SKM-1 treated with dmso at 0.1 percent for 144 hours (cell line): ENCODE measurements at regions not wholly inside any gene's neighbourhood (a gene's known extent, or its start where the extent isn't known, plus 50 kb on each side); places are given as distances from the start of the nearest gene placed in this dataset.
A peak's percentile ranks its signal among the peaks of the same experiment; 100 is the strongest.

Experiments
- DNase-seq: peaks from one replicate; lab custom pipeline; 2025; ENCODE audit not compliant: unreplicated experiment; lab: John Stamatoyannopoulos, UW

DNA sequence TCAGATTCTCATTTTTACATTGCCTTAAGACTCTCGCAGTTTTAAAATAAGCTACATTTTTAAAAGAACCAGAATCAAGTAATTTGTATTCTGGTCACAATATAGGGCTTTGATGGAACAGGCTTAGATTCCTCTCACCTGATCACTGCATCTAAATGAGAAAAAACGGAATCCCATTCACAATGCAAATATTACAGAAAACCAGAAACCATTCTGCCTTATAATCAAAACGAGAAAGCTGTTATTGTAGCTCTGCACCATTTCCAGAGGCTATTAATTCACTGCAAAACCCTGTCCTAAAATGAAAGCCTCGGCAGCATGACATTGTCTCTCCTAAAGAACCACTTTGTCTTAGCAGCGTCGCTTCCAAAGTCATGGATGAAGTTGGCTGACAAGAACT lies 116.1 kb upstream of the ZNF366 start:
- DNase-seq: no peak

DNA sequence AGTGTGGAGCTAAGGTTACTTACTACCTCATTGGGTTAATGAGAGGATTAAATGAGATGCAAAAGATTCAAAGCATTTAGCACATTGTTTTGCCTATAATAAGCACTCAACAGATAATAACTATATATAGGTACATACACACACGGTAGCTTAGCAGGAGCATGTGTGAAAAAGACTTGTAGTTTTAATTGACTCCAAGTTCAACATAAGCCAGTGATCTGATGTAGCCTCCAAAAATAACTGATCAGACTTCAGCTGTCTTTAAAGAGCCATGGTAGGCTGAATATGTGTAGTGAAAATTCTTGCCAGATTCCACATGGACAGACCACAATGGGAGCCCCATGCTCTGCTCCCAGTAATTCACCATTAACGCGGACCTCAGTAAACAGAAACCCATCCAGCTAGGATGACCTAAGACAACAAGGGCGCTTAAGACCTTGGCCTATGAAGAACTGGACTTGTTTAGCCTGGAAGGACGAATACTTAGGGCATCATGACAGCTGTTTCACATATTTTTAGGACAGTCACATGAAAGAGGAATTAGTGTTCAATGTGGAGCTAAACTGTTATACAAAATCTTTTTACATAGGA lies 115.1 kb upstream of the ZNF366 start:
- DNase-seq: no peak

DNA sequence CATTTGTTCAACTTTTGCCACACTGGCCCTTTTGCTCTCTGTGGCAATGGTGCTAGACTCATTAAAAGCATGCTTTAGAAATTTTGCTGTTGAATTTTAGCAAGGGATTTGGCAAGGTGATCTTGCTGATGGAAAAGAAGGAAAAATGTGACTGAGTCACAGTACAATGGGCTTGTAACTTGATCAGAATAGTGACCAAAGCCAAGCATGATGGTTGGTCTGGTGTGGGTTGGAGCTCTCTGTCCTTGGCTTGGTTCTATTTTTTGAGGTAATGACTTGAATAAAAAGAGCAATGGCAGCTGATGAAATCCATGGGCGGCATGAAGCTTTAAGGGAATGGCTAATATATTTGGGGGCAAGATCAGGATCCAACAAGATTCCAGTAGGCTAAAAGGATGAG lies 114.4 kb upstream of the ZNF366 start:
- no peak for DNase-seq

DNA sequence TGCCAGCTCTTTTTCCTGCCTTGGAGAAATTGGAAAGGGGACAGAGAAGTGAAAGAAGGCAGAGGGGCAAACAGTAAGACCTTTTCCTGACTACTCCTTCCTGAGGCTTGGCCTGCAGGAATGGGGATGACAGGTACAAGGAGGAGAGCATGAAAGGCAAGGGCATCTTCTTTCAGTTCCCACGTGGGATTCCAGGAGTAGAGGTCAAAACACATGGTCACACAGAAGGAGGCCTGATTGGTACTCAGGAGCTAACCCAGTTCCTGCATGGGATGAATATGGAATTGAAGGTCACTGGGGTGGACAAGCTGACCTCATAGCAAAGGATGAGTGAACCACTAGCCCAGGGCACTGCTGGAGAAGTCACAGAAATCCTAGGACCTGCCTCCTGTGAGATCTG lies 112.5 kb upstream of the ZNF366 start:
- DNase-seq: no peak

DNA sequence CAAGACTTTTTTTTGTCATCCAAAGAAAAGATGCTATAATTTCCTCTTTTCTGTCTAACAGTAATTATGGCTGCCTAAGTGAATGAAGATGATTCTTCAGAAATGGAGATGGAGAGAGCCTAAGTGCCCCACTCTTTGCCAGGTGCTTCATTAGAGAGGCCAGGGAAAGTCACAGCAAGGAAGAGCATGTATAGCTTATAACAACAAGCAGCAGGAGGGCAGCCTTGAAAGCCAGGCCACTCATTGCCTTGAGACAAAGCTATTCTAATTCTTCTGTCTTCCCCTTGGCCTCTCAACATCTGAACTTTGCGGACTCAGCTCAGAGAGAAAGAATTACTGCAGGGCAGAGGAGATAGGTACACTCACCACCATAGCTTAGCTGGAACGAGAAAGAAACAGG lies 112.0 kb upstream of the ZNF366 start:
- DNase-seq: no peak

DNA sequence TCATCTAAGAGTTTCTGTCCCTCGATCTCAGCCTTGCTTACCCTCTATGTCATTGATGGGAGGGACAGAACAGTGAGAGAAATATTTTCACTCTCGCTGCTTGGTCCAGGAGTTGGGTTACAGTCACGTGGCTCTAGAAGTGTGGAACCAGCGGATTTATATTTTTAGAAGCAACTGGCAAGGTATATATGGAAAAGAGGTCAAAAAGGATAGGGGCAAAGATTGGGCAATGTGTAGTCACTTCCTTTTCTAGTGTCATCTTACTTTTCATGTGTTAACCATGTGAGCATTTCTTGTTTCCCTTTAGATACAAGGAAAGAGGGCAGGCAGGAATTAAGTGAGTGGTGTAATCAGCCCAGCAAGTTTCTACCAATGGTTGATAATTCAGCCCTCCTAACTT lies 111.5 kb upstream of the ZNF366 start:
- DNase-seq: peak; percentile 71

DNA sequence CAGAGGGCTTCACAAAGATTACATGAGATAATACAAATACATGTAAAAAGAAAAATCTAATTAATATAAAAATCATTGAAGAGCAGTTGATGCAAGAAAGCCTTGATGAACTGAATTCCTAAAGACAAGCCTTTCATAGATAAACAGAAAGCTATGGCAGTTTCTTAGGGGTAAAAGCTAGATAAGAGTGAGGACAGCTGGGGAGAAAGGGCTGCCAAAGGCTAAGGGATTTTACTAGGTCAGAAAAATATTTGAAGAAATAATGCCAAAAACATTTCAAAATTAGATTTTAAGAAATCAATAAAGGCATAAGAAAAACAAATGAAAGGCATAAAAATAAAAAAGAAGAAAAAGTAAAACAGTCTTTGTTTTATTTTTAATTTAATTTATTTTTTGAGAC lies 107.9 kb upstream of the ZNF366 start:
- DNase-seq: no peak

DNA sequence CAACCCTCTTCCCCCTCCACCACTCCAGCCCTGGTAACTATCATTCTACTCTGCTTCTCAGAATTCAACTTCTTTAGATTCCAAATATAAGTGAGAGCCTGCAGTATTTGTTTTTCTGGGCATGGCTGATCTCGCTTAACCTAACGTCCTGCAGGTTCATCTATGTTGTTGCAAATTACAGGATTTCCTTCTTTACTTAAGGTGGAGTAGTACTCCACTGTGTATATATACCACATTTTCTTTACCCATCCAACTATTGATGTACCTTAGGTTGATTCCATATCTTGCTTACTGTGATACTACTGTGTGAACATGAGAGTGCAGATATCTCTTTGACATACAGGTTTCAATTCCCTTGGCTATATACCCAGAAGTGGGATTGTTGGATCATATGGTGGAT lies 106.3 kb upstream of the ZNF366 start:
- DNase-seq: no peak

DNA sequence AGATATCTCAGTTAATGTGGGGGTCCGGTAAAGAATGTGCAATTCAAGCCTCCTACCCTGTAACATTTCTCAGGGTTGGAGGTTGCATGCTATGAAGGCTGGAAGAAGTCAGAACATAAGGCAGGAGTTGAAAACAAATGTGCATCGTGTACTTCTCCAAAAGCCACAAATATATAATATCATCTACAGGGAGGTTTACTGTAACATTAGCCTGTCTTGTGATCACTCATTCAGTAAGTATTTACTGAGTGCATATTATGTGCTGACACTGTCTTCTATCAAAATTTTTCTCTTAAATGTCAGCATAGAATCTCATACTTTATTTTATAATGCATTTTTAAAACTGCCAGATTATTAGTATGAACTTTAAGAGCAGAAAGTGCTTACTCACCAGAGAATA lies 105.6 kb upstream of the ZNF366 start:
- DNase-seq: no peak

DNA sequence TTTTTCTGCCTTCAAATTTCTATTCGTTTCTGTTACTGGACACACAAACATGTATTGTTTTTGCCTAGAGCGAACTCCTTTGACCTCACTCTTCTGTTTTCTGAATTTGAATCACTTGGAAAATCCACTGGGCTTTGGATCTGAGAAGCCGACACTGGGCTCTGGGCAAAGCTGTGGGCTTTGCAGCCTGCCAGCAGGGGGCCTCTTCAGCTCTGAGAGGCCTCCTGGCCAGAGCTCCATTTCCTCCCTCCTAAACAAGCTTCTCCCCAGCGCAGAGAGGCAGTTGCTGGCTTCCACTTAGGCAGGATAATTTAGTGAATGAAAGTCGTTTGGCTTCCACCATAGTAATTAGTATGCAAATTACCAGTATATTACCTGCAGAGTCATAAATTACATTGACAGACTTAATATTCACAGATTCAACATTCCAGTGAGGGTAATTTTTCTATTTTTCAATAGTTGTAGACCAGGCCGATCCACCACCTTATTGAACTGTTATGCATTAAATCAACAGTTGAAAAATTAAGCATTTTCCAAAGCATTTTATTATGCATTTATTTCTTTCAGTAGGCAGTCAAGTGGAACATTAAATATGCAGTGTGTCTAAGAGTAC lies 104.0 kb upstream of the ZNF366 start:
- DNase-seq: peak; percentile 73

DNA sequence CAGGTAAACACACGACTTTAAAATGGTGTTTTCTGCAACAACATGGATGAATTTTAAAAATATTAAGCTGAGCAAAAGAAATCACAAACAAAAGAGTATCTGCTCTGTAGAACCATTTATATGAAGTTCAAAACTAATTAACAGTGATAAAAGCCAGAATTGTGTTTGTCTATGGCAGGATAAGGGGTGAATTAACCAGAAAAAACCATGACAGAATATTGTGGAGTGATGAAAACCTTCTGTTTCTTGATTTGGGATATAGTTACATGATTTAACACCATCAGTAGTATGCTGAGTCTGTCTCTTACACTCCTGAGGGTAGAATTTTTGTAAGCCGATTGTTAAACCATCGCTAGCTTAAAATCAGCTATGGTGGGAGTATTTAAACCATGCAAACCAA lies 101.7 kb upstream of the ZNF366 start:
- DNase-seq: no peak

DNA sequence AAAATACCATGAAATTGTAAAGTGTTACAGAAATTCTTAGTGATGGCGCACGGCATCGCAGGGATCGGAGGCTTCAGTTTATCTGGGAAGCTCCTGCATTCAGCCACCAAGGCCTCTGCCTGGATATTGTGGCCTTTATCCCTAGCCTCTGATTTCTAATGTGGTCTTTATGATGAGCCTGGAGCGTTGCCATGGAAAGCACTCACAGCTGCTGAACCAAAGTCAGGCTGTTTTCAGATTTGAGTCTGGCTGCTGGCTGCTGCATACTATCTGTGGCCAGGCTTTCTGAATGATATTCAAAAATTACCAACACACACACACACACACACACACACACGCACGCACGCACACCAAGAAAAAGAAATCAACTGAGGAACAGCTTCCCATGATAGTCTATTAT lies 101.1 kb upstream of the ZNF366 start:
- no peak for DNase-seq

DNA sequence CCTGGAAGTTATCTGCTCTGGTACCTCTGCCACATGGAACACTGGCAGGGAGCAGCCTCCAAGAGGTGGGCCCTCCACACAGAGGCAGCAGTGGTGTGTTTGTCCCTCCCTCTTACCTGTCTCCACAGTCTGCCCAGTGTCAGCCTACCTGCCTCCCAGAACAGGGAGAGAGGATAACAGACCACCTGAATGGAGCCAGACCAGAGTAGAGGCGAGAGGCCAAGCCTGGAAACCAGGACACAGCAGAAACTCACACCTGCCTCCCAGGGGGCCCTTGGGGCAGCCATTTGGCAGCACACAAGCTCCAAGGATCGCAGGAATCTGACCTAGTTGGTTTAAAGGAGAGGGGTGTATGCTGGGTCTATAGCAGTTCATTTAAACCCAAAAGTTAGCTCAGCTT lies 100.2 kb upstream of the ZNF366 start:
- no peak for DNase-seq

DNA sequence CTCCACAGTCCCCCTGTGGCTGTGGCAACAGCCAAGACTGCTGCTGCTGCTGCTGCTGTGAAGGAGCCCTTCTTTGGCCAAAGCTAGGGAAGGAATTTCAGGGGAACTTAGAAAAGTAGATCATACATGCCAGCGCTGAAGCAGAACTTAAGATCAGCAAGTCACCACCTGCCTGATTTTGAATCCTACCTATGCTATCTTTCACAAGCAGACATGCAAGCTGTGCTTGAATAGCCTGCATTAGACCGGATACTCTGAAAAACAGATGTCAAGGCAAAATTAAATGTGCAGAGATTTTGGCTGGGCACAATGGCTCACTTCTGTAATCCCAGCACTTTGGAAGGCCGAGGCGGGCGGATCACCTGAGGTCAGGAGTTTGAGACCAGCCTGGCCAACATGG lies 99.3 kb upstream of the ZNF366 start:
- no peak for DNase-seq

DNA sequence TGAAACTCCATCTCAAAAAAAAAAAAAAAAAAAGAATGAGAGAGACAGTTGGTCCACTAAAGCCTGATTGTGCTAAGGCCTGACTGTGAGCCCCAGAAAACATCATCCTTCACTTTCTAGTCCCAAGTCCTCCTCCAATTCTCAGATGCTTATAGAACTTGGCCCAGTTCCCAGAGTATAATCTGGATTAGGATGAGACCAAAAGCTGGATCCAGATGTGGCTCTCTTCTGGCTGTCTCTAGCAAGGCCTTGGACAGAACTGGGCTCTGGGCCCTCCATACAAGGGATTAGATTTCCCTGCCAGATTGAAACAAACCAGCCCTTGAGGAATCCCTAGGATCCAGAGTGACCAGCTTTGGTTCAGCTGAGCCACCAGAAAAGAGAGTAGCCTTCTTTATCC lies 98.4 kb upstream of the ZNF366 start:
- no peak for DNase-seq

DNA sequence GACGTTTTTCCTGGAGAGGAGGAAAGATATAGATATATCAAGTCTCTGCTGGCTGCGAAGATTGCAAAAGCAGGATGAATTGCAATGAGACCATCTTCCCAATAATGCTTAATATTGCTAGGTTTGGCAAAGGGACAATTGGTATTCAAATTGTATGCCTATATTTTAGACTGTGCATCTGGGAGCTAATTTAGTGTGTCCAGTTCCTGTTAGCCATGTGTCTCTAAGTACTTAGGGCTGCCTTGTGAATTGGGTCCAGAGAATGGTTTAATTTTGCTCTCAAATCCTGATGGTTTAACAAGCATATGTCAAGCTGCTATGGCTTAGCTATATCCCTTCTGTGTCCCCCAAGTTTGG lies 97.6 kb upstream of the ZNF366 start:
- no peak for DNase-seq

DNA sequence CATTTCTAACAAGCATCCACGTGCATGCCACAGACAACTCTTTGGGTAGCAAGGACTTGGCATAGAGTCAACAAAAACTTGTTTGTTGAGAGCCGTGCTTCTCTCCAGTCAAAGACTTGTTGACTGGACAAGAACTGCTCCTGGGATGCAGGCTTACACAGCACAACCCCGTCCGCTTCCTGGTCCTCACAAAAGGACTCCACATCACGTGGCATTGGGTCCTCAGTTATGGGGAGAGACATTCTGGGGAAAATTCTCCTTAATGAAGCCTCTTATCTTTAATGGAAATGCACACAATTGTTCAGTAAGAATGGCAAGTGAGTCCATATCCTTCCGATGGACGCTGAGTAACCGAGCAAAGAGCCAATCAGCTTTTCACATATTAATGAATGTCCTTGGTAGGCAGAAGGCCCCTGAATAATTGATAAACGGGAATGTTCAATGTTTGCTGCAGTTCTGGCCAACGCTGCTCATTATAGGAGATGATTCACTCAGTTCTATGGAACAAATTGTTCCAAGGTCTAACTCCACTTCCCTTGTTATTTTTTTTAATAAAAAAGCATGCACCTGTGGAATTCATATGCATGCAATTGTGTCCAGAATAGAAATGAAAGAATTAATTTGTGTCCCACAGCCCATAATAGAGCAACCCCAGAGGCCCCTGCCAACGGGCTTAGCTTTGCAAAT lies 97.0 kb upstream of the ZNF366 start:
- DNase-seq: no peak

DNA sequence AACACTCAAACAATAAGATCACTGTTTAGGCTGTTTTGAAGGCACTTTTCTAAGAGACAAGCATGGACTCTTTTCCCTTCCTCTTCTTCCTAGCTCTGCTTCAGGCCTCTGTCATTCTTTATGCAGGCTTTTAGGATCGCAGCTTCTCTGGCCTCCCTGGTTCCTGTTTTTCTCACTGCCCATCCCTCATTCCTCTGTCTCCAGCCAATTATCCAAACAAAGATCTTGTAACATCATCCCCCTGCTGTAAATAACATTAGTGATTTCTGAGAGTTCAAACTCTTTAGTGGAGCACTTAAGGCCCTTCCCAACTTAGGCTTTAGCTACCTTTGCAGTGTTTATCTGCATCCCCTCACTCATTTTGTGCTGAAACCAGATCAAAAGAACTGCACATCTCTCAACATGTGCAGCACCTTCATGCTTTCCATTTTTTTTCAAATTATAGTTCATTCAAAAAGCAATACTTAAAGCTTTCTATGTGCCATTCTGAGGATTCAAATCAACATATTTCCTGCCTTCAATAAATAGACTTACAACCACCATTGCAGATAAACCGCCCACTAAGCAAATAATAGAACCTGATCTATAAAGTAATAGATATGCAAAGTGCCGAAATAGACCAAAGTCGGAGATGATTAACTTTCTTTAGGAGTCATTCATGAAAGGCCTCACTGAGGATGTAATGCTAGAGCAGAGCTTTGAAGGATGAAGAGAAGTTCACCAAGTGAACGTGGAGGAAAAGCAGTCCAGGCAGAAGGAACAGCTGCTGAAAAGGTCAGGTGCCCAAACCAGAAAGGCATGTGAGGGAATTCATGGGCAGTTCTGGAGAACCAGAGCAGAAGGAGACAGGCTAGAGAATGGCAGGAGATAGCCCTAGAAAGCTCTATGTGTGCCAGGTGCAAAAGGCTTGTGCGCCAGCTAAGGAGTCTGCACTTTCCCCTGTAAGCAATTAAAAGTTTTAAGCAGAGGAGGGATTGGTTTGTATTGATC lies 95.8 kb upstream of the ZNF366 start:
- no peak for DNase-seq

DNA sequence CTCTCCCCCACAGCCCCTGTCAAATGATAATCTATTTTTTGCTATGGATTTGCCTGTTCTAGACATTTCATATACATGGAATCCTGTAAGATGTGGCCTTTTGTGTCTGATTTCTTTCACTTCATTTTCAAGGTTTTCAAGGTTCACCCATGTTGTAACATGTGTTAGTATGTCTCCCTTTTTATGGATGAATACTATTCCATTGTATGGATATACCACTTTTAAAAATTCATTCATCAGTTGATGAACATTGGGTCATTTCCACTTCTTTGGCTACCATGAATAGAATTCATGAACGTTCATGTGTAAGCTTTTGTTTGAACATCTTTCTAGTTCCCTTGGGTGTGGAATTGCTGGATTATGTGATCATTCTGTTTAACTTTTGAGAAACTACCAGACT lies 94.7 kb upstream of the ZNF366 start:
- no peak for DNase-seq

DNA sequence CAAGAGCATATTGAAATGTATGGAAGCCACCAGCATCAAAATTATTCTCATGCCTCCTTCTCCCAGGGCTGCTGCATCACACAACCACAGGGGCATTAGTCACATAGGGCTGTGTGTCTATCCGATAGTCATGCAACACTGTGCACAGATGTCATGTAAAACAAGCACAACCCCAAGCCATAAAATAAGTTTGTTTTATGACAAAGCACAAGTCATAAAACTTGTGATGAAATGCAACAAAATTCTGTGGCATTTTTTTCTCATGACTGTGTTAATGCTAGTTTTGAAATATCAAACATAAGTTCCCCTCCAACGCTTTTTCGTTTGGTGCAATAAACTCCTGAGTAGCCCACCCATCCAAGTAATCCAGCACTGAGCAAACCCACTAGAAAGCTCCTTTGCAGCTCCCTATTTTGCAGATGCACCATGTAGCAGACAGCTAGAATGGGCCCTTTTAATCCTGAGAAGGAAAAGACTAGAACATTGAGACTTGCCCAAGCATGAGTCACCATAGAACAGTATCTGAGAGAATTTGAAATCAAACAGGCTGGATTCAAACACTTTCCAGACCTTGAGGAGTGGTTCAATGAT lies 93.3 kb upstream of the ZNF366 start:
- no peak for DNase-seq
